SH-SY5Y (cell line): ENCODE measurements at regions not wholly inside any gene's neighbourhood (a gene's known extent, or its start where the extent isn't known, plus 50 kb on each side); places are given as distances from the start of the nearest gene placed in this dataset.

Experiments used
- GATA2 ChIP-seq: IDR thresholded peaks from 2 replicates; pipeline ENCODE4 v1.6.1; 2011; ENCODE audit warnings: mild to moderate bottlenecking, low read depth, low read length
- GATA3 ChIP-seq: IDR thresholded peaks from 2 replicates; pipeline ENCODE4 v1.6.1; 2011; ENCODE audit warnings: low read depth, mild to moderate bottlenecking, low read length, moderate library complexity

GRCh38 chr22:25281675-25282345 lies 62.4 kb downstream of the CRYBB2 start:
- TF ChIP-seq GATA3 = no peak
- no peak for TF ChIP-seq GATA2

- TF ChIP-seq GATA2 = no peak
- no peak for TF ChIP-seq GATA3
These were observed 62.9 kb downstream of the CRYBB2 start for GRCh38 chr22:25282346-25282670.

GRCh38 chr22:25282671-25283561 lies 63.5 kb downstream of the CRYBB2 start:
- no peak for TF ChIP-seq GATA2
- TF ChIP-seq GATA3 = no peak

GRCh38 chr22:25318081-25318823 lies 98.8 kb downstream of the CRYBB2 start:
- no peak for TF ChIP-seq GATA3

- TF ChIP-seq GATA2 (no peak), GATA3 (no peak)
These were observed 107.7 kb downstream of the CRYBB2 start for GRCh38 chr22:25327018-25327755.

GRCh38 chr22:25331050-25331449 lies 111.6 kb downstream of the CRYBB2 start:
- TF ChIP-seq GATA2 (no peak), GATA3 (no peak)

GRCh38 chr22:25332386-25332785 lies 112.9 kb downstream of the CRYBB2 start:
- no peak for TF ChIP-seq GATA3
- no peak for TF ChIP-seq GATA2

GRCh38 chr22:25334162-25334490 lies 114.7 kb downstream of the CRYBB2 start:
- TF ChIP-seq GATA2 (no peak), GATA3 (no peak)

- TF ChIP-seq GATA3 (no peak), GATA2 (no peak)
These were observed 127.7 kb downstream of the CRYBB2 start for GRCh38 chr22:25346859-25347751.

GRCh38 chr22:25347752-25348102 lies 128.3 kb downstream of the CRYBB2 start:
- TF ChIP-seq GATA3 (no peak), GATA2 (no peak)

- TF ChIP-seq GATA3 = no peak
- TF ChIP-seq GATA2 = no peak
These were observed 129.0 kb downstream of the CRYBB2 start for GRCh38 chr22:25348391-25348790.

GRCh38 chr22:25350551-25350971 lies 131.1 kb downstream of the CRYBB2 start:
- no peak for TF ChIP-seq GATA2
- TF ChIP-seq GATA3 = no peak

GRCh38 chr22:25351631-25352293 lies 132.3 kb downstream of the CRYBB2 start:
- no peak for TF ChIP-seq GATA2
- TF ChIP-seq GATA3 = no peak

GRCh38 chr22:25352294-25352680 lies 132.8 kb downstream of the CRYBB2 start:
- TF ChIP-seq GATA3 = no peak
- TF ChIP-seq GATA2 = no peak
